PC-9 (cell line): ENCODE measurements at regions not wholly inside any gene's neighbourhood (a gene's known extent, or its start where the extent isn't known, plus 50 kb on each side); places are given as distances from the start of the nearest gene placed in this dataset.

ENCODE experiments used
- BruUV-seq: library from RNA; stranded (reverse); fragments of 400-500 nt; replicated peaks from 2 replicates; lab custom pipeline; 2021; lab: Mats Ljungman, UMichigan
- CTCF ChIA-PET: fragments of 300-600 bp; sonication (Branson Sonifier 250); formaldehyde crosslinking; loops from one replicate; lab custom pipeline; 2022; ENCODE audit warnings: antibody characterized with exemption; lab: Charles Lee
- POLR2A ChIA-PET: fragments of 300-600 bp; sonication (Branson Sonifier 250); formaldehyde crosslinking; loops from one replicate; lab custom pipeline; 2022; ENCODE audit warnings: antibody characterized with exemption; ENCODE audit not compliant: unreplicated experiment; lab: Charles Lee
- DNase-seq, 2 experiments: peaks; one replicate each; pipeline versions ENCODE4 v3.0.0 to v3.0.0-alpha.2; 2015 to 2022; ENCODE audit warnings: mixed read lengths in 1 of 2
- H2AFZ ChIP-seq: fragments of 200-600 bp; sonication (generic); 2 replicates; pipeline ENCODE4 v1.8.1; 2017; ENCODE audit warnings: antibody characterized with exemption
- H3F3A ChIP-seq: fragments of 200-600 bp; sonication (generic); 2 replicates; pipeline ENCODE4 v1.8.1; 2017; ENCODE audit warnings: antibody characterized with exemption, mild to moderate bottlenecking, low read depth; ENCODE audit not compliant: insufficient read depth
- H3K27ac ChIP-seq: fragments of 200-600 bp; sonication (generic); 2 replicates; pipeline ENCODE4 v1.6.1; 2016; ENCODE audit warnings: mixed run types
- H3K27me3 ChIP-seq: fragments of 200-600 bp; sonication (generic); 2 replicates; pipeline ENCODE4 v1.6.1; 2016; ENCODE audit warnings: low read depth, mixed run types; ENCODE audit not compliant: insufficient read depth
- H3K36me3 ChIP-seq: fragments of 200-600 bp; sonication (generic); 2 replicates; pipeline ENCODE4 v1.6.1; 2016; ENCODE audit warnings: low read depth, mixed run types
- H3K4me1 ChIP-seq: fragments of 200-600 bp; sonication (generic); replicated peaks from 2 replicates; pipeline ENCODE4 v1.6.1; 2016; ENCODE audit warnings: mixed run types; ENCODE audit not compliant: insufficient read depth
- H3K4me2 ChIP-seq: fragments of 200-600 bp; sonication (generic); 2 replicates; pipeline ENCODE4 v1.6.1; 2017; ENCODE audit warnings: mixed run types
- H3K4me3 ChIP-seq: fragments of 200-600 bp; sonication (generic); 2 replicates; pipeline ENCODE4 v1.6.1; 2016; ENCODE audit warnings: mixed run types
- H3K79me2 ChIP-seq: fragments of 200-600 bp; sonication (generic); 2 replicates; pipeline ENCODE4 v1.6.1; 2017; ENCODE audit warnings: low read depth, mixed run types
- H3K9me2 ChIP-seq: fragments of 200-600 bp; sonication (generic); 2 replicates; pipeline ENCODE4 v1.8.1; 2017; ENCODE audit warnings: mild to moderate bottlenecking; ENCODE audit not compliant: insufficient read depth
- H3K9me3 ChIP-seq: fragments of 200-600 bp; sonication (generic); 2 replicates; pipeline ENCODE4 v1.8.1; 2016; ENCODE audit warnings: low read depth; ENCODE audit not compliant: insufficient read depth
- H4K20me1 ChIP-seq: fragments of 200-600 bp; sonication (generic); 2 replicates; pipeline ENCODE4 v1.8.1; 2017; ENCODE audit not compliant: insufficient read depth
- CTCF ChIP-seq: fragments of 200-600 bp; sonication (generic); conservative IDR thresholded peaks from 2 replicates; pipeline ENCODE4 v1.6.1; 2017; ENCODE audit warnings: mixed run types, antibody characterized with exemption, mild to moderate bottlenecking, moderate library complexity
- EZH2 ChIP-seq: fragments of 200-600 bp; sonication (generic); IDR thresholded peaks from 2 replicates; pipeline ENCODE4 v1.8.0; 2017; ENCODE audit warnings: antibody characterized with exemption, low read depth
- intact Hi-C: fragments of 100-400 bp; cut with micrococcal nuclease; formaldehyde crosslinking; loops from one replicate; pipeline ENCODE4 v1.10.0; 2022; ENCODE audit not compliant: unreplicated experiment

- no peaks in the 10 kb centered on the region; the same call in 1 of the 2 replicates for H3K9me3 ChIP-seq
- H3K79me2 ChIP-seq = no peaks in the 10 kb centered on the region
- H3K9me2 ChIP-seq = no peaks in the 10 kb centered on the region
- H3K27ac ChIP-seq = no peak overlapping the region
- no peak overlapping the region for H2AFZ ChIP-seq
- H3K4me3 ChIP-seq = no peak overlapping the region
- no peak overlapping the region for H3K4me2 ChIP-seq
- CTCF ChIA-PET = no interaction called here
- no peak for TF ChIP-seq EZH2
- TF ChIP-seq CTCF = no peak
- intact Hi-C loops = no loop called here
- no TSS peak for BruUV-seq
- H3K36me3 ChIP-seq = no peaks in the 10 kb centered on the region
- H3F3A ChIP-seq = no peaks in the 10 kb centered on the region; the same call in 1 of the 2 replicates
- H3K4me1 ChIP-seq = no peaks in the 10 kb centered on the region
- H4K20me1 ChIP-seq = no peaks in the 10 kb centered on the region
- POLR2A ChIA-PET = no interaction called here
- no peak for DNase-seq
- H3K27me3 ChIP-seq = no peaks in the 10 kb centered on the region
Observed at GRCh38 chr20:57959018-57959417, 249.2 kb upstream of the PMEPA1 start.

GRCh38 chr20:57958050-57958420, 248.2 kb upstream of the PMEPA1 start:
- Histone ChIP-seq H3K4me2 (no peak overlapping the region), H3K9me3 (no peaks in the 10 kb centered on the region; the same call in 1 of the 2 replicates), H3K79me2 (no peaks in the 10 kb centered on the region), H2AFZ (no peak overlapping the region), H3K4me1 (no peaks in the 10 kb centered on the region), H3F3A (no peaks in the 10 kb centered on the region; the same call in 1 of the 2 replicates), H3K27me3 (no peaks in the 10 kb centered on the region), H3K4me3 (no peak overlapping the region), H4K20me1 (no peaks in the 10 kb centered on the region), H3K27ac (no peak overlapping the region), H3K36me3 (no peaks in the 10 kb centered on the region), H3K9me2 (no peaks in the 10 kb centered on the region)
- intact Hi-C loops = no loop called here
- no peak for DNase-seq
- TF ChIP-seq EZH2 = no peak
- TF ChIP-seq CTCF = no peak
- ChIA-PET POLR2A (no interaction called here), CTCF (interaction anchor here (0.7 kb wide), 1 partner anchor 191 kb away, joined by 3 read pairs; no protein-coding TSS in a partner anchor)
- no TSS peak for BruUV-seq

- Histone ChIP-seq H3K9me3 (no peaks in the 10 kb centered on the region; the same call in 1 of the 2 replicates), H3K27me3 (no peaks in the 10 kb centered on the region), H3F3A (no peaks in the 10 kb centered on the region; the same call in 1 of the 2 replicates), H3K4me3 (no peak overlapping the region), H3K36me3 (no peaks in the 10 kb centered on the region), H3K79me2 (no peaks in the 10 kb centered on the region), H3K27ac (no peak overlapping the region), H4K20me1 (no peaks in the 10 kb centered on the region), H3K4me2 (no peak overlapping the region), H3K4me1 (no peaks in the 10 kb centered on the region), H3K9me2 (no peaks in the 10 kb centered on the region), H2AFZ (no peak overlapping the region)
- TF ChIP-seq CTCF = no peak
- TF ChIP-seq EZH2 = no peak
- ChIA-PET POLR2A (no interaction called here), CTCF (interaction anchor here (0.7 kb wide), 1 partner anchor 192 kb away, joined by 3 read pairs; no protein-coding TSS in a partner anchor)
- no peak for DNase-seq
- BruUV-seq = no TSS peak
- intact Hi-C loops = no loop called here
Observed at GRCh38 chr20:57957411-57958049, 247.7 kb upstream of the PMEPA1 start.
